IPS DF 4.7 (cell line): ENCODE measurements at regions not wholly inside any gene's neighbourhood (a gene's known extent, or its start where the extent isn't known, plus 50 kb on each side); places are given as distances from the start of the nearest gene placed in this dataset.
"Not testable (repeated sequence)": the region's sequence is repeated elsewhere in the genome, so short reads cannot be mapped to it uniquely, and the experiment has no call there.

Experiments
- DNase-seq: peaks from one replicate; pipeline ENCODE4 v3.0.0-alpha.2; 2013; ENCODE audit warnings: low spot score; ENCODE audit errors: extremely low read depth

DNA sequence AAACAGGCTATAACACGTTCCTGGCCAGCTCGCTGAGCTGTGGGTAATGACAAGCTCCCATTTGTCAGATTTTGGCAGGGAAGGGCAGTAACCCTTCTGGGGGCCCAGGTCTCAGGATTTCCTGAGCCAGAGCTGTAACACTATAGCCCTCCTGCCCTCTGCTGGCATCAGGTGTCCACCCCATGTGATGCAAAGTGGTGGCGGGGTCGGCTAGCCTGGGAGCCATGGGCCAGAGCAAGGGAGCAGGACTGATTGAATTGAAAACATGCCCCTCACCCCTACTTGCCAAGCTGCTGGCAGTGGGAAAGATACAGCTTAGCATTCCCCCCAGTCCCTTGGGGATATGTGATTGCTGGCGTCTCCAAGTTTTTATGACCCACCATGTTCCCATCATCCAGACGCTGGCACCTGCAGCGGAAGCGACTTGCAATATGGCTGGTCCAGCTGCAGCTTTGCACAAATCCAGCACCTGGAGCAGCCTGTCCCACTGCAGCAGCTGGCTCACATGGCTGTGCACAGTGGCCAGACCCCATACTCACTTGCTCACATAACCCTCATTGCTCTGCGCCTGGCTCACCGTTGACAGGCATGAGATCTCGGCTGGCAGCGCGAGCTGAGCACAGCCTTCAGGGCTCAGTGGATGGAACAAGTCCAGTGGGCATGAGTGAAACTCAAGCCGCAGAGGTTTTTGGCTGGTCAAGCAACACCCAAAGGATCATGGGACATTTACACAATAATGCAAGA, 1147.8 kb downstream of the JRKL start:
- no peak for DNase-seq

DNA sequence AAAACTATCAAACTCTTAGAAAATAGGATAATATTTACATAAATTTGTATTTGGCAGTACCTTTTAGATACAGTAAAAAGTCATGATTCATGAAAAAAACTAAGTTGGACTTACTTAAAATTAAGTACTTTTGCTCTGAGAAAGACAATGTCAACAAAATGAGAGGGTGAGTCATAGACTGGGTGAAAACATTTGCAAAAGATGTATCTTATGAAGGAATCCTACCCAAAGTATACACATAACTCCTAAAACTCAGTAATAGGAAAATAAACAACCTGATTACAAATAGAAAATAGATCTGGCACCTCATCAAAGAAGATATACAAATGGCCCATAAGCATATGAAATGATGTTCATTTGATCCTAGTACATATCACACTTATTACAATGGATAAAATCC, 1154.6 kb downstream of the JRKL start:
- DNase-seq: no peak

DNA sequence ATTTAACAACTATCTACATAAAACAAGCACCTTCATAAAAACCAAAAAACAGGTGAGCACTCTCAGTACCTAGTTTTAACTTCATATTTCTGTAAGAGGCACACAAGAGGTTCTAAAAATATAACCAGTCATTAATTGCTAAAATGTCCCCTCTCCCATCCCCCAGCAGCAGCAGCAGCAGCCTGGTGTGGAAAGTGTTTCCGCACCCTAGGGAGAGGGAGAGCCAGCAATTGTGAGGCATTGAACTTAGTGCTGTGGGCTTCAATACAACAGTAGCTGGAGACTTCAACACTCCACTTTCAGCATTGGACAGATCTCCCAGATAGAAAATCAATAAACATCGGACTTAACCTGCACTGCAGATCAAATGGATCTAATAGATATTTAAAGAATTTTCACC, 1158.5 kb downstream of the JRKL start:
- no peak for DNase-seq

DNA sequence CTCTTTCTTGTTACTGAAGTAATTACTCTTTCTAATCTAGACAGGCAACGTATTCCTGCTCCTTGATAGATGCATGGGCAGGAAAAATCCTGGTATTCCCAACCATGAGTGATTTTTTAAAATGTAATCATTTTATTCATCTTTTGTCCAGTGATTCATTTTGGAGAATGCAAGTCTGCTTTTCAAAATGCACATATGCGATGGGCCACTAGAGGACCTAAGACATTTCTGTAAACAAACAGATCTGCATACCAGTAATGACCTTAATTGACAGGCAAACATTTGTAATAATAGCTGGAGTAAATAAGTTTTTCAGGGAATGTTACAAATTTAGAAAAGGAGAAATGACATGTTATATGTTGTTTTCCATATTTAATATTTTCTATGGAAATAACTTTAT, 1167.6 kb downstream of the JRKL start:
- no peak for DNase-seq

DNA sequence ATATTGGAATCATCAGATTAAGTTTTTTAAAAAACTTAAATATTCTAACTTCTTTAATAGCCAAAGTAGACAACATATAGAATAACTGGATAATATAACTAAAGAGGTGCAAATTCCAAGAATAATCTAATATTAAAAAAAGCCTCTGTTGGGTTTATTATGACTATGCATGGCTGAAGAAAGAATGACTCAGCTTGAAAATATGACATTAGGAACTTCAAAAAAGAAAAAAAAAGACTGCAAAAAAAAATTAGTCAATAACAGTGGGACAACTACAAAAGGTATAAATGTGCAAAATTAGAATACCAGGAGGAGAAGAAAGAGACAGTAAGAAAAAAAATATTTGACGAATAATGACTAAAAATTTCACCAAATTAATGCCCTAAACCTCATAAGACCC, 1178.0 kb downstream of the JRKL start:
- no peak for DNase-seq

DNA sequence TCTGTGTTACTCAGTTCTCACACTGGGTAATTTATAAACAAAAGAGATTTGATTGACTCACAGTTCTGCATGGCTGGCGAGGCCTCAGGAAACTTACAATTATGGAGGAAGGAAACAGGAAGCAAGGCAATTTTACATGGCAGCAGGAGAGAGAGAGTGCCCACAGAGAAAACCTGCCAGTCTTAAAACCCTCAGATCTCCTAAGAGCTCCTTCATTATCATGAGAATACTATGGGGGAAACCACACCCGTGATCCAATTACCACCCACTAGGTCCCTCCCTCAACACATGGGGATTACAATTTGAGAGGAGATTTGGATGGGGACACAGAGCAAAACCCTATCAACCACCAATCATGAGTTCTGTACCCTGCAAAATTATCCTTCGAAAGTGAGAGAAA, 1180.8 kb downstream of the JRKL start:
- no peak for DNase-seq

DNA sequence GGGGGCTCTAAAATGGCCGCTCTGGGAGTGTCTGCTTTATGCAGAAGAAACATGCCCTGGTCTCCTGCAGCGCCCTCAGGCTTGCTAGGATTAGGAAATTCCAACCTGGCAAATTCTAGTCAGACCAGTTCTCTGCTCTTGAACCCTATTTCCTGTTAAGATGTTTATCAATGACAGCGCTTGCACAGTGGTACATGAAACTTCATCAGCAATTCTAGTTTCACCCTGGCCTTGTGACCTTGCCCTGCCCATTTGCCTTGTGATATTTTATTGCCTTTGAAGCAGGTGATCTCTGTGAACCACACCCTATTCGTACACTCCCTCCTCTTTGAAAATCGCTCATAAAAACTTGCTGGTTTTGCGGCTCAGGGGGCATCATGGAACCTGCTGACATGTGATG, 1184.0 kb downstream of the JRKL start:
- not testable (repeated sequence) for DNase-seq

DNA sequence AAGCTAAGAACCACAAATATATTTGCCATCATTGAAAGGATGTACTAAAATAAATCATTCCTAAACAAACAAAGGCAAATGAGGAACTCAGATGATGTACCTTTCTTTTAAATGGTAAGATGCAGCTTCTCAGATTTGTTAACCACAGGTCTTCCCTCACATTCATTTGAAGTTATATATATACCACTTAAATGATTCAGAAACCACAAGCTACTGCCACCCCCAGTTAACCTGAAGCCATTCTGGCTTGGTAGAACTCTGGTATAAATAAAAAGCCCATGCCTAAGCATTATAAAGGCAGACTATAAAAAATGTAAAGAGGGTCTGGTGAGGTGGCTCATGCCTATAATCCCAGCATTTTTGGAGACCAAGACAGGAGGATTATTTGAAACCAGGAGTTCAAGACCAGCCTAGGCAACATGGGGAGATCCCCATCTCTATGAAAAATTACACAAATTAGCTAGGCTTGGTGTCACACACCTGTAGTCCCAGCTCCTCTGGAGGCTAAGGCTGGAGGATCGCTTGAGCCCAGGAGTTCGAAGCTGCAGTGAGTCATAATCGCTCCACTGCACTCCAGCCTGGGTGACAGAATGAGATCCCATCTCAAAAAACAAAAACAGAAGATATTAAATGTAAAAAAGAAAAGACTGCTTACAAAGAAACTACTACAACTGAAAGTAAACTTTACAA, 1185.3 kb downstream of the JRKL start:
- DNase-seq: no peak

DNA sequence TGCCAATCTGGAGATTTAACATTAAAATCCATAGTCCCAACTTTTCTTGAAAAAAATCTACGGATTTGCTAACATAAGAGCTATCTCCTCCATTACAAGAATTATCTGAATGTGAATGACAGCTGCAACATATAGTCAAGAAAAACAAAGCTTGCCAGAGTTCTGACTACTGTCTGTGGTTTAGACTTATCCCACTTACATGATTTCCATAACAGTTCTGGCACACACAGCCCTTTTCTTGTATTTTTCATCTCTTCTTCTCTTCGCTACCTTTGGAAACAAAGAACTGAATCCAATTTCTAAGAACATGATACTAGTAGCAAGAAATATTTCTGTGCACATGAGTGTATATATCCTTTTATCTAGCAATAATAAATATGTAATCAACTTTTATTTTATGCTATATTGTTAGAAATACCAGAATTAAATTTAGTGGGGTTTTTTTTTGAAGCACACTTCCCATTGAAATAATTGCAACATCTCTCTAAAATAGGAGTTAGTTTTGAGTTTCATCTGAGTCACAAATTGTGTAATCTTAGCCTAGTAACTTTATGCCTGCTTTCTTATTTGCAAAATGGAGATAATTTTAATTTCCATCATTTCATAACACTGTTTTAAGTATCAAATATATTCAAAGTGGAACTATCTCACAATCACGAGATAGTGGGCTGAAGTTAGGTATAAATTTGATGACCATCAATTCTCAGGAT, 1217.6 kb downstream of the JRKL start:
- DNase-seq: no peak

DNA sequence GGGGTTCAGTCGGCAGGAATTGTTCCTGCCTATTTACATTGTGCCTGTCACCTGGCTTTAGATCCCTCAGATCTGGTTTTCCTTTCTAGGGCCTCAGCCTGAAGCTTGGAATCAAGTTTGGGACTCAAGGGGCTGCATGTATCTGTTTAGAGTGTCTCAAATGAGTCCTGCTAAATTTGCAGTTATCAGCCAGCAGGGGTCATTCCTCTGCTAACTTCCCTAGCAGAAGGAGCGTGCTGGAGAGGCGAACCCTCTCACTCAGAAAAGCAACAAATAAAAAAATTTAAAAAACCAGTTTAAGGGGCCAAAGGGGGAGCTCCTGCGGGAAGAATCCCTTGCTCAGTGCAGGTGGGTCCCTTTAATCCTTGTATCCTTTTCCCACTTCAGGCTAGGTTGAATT, 1220.2 kb downstream of the JRKL start:
- DNase-seq: no peak

DNA sequence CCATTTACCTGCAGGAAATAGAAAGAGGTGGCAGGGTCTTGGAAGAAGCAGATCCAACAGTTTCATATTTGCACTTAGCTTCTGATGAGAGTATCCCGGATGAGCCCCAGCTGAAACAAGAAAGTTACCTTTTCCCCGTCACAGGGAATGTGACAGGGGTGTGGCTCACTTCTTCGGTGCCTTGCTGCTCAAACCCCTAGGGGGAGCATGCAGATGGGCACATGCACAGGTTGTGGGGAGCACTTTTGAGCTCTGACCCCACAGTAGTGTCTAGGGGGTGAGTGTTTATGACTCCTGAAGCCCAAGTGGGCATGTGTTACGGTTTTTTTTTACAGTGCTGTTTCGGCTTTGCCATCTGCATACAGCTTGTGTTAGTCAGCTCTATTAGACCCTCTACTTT, 1221.0 kb downstream of the JRKL start:
- no peak for DNase-seq

DNA sequence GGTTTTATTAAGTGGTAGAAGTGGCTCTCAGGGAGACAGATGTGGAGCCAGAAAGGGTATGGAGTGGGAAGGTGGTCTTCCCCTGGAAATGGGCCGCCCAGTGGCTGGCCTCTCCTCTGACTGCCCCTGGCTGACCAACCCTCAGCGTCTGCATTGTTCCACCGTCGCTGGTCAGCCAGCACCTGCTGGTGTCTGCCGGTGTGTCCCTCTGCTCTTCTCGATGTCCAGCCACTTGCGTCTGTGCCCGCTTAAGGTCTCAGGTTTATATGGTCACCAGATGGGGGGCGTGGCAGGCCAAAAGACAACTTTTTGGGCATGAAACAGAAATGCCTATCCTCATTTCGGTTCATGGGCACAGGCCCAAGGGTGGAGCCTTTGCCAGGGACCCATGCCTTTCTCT, 1221.5 kb downstream of the JRKL start:
- DNase-seq: no peak

DNA sequence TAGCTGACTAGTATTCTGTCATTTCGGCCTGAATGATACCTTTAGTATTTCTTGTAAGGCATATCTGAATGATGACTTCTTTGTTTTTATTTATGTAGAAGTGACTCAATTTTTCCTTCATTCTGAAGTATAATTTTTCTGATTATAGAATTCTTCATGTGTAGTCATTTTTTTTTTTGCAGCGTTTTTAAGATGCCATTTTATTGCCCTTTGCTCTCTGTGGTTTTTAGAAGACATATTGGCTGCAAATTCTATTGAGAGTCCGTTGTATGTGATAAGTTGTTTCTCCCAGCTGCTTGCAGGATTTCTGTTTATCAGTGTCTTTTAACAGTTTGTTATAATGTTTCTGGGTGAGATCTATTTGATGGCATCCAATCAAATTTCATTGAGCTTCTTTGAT, 1224.8 kb downstream of the JRKL start:
- DNase-seq: no peak

DNA sequence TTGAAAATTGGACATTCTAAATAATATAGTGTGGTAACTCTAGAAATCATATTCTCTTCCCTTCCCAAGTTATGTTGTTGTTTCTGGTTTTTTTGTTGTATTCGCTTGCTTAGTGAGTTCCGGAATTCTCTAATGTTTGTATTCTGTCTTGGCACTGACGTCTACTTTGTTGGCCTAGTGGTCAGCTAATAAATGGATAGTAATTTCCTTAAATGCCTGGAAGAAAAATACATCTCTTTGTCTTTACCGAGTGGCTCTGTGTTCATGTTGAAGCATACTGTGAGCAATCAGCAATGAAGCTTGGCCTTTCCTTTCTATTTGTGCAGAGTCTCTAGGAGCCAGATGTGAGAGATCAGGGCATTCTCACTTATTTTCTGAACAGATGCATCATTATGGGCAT, 1225.7 kb downstream of the JRKL start:
- no peak for DNase-seq

DNA sequence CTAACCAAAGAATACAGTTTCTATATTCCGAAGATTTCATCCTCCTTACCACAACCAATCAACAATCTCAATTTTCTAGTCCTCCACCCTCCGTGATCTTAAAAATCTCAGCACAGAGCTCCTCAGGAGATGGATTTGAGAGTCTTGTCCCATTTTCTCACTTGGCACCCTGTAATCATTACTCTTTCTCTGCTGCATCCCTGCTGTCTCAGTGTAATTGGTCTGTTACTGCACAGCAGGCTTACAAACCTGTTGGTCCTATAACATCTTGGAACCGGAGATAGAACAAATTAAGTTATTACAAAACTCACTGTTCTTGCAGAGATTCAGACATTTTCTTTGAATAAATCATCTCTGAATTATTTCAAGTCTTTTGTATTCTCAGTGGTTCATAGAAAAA, 1227.2 kb downstream of the JRKL start:
- no peak for DNase-seq

DNA sequence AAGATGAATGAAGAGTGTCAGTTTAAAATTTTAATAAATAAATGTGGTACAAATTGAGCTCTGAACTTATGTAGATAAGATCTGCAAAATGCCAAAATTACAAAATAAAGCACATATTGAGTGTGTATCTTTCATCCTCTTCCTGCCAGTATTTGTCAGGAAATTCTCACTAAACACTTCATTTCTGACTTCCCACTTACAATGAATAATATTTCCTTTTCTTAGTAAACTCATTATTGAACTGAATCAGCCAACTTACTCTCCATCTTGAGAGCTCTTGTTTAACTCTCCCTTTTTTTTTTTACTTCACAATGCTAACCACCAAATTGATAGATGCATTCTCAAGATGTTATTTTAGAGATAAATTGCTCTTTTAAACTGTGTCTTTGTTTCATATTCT, 1230.2 kb downstream of the JRKL start:
- DNase-seq: no peak

DNA sequence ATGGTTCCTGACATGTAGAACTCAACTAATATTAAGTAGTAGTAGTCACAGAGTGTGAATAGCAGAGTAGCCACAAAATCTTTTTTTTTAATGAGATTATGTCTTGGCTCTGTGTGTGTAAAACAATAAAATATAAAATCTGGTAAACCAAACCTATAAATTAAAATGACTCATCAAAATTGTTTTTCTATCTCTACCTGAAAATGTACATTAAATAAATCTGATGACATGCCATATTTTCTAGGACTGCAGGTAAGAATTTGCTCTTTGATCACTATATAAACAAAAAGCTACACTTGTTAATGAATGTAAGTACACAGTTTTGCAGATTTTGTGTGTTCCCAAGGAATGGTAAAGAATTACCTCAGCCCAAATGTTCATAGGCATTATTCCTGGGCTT, 1231.5 kb downstream of the JRKL start:
- no peak for DNase-seq

DNA sequence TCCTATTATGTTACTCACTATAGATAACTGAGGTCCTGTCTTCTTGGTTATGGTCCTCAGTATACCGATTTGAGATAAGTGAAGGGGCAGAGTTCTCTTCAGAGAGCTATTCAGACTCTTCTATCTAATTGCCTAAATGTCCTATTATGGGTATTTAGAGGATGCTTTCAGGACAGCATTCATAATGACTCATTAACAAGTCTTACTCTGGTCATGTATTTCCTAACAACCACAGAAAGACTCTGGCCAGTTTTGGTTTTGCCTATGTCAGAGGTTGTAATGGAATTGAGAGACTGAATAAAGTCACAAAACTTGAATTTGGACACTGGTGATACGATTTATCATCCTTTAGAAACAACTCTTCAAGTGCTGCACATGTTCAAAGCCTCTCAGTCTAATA, 1233.0 kb downstream of the JRKL start:
- no peak for DNase-seq

DNA sequence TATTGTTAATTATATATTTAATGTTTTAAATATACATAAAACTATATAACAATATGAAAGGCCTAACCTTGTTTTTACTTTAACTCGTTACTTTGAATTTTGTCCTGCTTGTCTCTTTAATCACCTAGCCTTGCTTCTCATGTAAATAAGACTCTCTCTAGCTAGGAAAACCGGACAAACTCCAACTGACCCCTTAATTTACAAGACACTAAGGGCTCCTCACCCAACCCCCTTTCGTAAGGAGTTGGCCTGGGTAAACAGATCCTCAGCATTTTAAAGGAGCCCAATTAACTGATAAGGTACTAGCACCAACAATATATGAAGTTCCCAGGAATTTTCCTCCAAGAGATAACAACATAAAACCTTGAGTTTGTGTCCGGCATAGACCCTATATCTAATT, 1246.9 kb downstream of the JRKL start:
- not testable (repeated sequence) for DNase-seq

DNA sequence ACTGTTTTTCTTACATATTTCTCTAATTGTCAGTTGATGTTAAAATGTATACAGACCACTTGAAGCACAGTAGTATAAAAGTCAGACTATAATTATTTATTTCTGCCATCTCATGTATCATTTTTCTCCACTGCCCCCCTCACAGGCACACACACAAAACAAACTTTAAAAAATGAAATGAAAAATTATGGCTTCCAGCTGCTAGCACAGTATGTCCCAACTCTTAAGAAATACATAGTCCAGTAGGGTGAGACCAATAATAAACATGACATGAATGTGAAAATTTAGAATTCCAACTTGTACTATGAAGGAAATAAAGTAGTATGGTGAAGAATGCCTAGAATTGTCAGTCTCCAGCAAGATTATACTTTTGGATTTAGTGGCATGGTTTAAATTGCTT, 1247.9 kb downstream of the JRKL start:
- no peak for DNase-seq

DNA sequence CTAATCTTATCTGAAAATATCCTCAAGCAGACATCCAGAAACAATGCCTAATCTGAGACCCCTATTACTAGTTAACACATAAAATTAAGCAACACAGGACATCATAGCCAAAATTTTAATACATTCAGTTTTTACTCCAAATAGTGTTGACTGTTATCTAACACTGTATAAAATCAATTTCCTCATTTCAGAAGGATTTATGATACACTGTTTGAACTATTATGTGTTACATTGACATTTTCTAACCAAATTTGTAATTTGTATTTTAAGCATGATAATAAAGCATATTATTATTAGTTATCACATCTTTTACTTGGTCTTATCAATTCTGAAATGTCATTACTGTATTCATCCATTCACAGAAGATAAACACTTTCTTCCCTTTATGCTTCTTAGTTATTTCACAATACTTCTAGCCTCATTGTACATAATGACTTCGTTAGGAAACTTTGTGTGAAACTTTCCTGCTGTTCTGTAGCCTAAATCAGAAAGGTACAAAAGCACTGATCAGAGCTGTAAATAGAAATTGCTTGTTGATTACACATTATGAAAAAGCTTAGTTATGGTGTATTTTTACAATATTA, 1248.9 kb downstream of the JRKL start:
- no peak for DNase-seq

DNA sequence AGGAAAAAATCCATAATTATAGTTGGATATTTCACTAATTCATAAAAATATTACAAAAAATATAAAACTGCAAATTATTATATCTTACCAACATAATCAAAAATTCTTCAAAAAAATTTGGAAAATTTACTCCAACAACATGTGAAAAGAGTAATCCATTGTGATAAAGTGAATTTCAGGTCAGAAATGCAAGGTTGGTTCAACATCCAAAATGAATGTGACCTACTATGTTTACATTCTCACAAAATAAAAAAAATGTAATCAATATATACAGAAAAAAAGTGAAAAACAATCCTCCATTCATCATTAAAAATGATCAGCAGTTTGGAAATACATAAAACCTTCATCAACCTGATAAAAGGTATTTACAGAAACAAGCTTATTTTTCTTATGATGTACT, 1252.2 kb downstream of the JRKL start:
- no peak for DNase-seq
